Adrenal gland (tissue), 5 donors: ENCODE measurements at regions not wholly inside any gene's neighbourhood (a gene's known extent, or its start where the extent isn't known, plus 50 kb on each side); places are given as distances from the start of the nearest gene placed in this dataset.

Experiments
- POLR2A ChIP-seq, 2 donors: fragments of 450-650 bp; IDR thresholded peaks; one replicate each; pipeline ENCODE4 v1.6.1; 2017; ENCODE audit warnings: antibody characterized with exemption in 2 of 2, mild to moderate bottlenecking in 2 of 2, moderate library complexity in 1 of 2
- TF ChIP-seq, protein P1 (sequence below), 6 experiments: fragments of 450-650 bp in 4 of 6; fragments of 200-600 bp in 2 of 6; sonication (generic) in 1 of 6; IDR thresholded peaks; 1 replicate in 5 of 6; 2 replicates in 1 of 6; pipeline versions ENCODE4 v1.5.1 to v1.8.0; 2016 to 2021; ENCODE audit warnings: antibody characterized with exemption in 6 of 6, mild to moderate bottlenecking in 2 of 6, moderate library complexity in 1 of 6
- donor health status: DM: no; HTN: no; CAD: no.

DNA sequence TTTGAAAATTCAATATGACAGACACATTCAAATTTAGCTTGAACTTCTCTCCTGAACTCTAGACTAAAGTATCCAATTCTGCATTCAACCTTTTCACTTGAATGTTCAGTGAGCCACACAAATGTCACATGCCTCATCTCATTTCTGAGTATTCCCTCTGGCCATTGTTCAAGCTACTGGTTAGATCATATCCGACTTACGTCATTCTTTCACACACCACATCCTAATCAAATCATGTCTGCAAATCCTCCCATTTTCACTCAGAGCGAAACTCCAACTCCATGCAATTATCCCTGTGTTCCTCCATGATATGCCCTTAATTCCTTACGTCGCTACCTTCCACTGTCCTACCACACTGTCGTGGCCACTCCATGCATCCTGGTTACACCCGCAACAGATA is 425.1 kb downstream of the CBLN2 start:
- TF ChIP-seq, protein P1, sequence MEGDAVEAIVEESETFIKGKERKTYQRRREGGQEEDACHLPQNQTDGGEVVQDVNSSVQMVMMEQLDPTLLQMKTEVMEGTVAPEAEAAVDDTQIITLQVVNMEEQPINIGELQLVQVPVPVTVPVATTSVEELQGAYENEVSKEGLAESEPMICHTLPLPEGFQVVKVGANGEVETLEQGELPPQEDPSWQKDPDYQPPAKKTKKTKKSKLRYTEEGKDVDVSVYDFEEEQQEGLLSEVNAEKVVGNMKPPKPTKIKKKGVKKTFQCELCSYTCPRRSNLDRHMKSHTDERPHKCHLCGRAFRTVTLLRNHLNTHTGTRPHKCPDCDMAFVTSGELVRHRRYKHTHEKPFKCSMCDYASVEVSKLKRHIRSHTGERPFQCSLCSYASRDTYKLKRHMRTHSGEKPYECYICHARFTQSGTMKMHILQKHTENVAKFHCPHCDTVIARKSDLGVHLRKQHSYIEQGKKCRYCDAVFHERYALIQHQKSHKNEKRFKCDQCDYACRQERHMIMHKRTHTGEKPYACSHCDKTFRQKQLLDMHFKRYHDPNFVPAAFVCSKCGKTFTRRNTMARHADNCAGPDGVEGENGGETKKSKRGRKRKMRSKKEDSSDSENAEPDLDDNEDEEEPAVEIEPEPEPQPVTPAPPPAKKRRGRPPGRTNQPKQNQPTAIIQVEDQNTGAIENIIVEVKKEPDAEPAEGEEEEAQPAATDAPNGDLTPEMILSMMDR (IDR thresholded peaks at IDR 0.05): no peak
- TF ChIP-seq POLR2A (IDR thresholded peaks at IDR 0.05): no peak
